HG03558 (cell line): ENCODE measurements at regions not wholly inside any gene's neighbourhood (a gene's known extent, or its start where the extent isn't known, plus 50 kb on each side); places are given as distances from the start of the nearest gene placed in this dataset.

ENCODE experiments used
- ATAC-seq: cut with Tn5 transposase; IDR thresholded peaks from one replicate; pipeline ENCODE4 v1.9.1; 2021; ENCODE audit warnings: moderate number of reproducible peaks; ENCODE audit not compliant: unreplicated experiment; ENCODE audit errors: extremely low read depth

DNA sequence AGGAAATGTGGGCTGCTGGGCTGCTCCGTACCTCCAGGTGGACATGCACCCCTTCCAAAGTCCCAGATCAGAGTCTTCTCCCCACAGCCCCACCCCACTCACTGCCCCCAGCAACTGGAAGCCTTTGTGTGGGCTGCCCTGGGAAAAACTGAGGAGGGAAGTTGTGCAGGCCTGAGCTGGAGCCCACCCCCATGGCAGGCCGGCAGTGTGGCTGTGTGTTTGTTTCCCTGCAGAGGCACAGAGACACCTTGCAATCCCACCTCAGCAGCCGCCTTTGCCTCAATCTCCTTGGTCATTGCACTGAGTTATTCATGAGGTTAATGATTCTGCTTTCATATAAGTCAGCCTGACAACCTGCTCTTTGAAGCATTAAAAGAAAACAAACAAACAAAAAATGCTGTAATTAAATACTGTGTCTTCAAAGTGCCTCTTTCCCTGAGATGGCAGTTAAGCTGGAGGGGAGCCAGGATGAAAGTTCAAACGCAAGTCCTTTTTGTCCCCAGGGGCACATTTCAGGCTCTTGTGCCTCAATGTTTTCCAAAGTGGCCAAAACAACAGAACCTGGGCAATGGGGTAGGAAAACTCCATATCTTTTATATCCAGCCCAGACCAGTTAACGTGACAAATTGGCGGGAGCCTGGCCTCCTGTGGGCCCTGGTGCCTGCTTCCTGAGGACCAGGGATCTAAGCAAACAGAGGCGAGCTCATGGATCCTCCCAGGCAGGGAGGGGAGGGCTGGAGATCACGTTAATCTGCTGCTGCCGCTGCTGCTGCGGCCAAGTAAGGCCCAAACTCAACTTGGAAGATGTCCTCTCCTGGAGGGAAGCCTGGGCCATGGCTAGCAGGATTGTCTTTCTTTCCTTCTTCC is 51.9 kb upstream of the TSPAN11 start:
- no peak for ATAC-seq

- ATAC-seq: no peak
Observed at GRCh38 chr12:30870491-30871265, 55.9 kb upstream of the TSPAN11 start.

DNA sequence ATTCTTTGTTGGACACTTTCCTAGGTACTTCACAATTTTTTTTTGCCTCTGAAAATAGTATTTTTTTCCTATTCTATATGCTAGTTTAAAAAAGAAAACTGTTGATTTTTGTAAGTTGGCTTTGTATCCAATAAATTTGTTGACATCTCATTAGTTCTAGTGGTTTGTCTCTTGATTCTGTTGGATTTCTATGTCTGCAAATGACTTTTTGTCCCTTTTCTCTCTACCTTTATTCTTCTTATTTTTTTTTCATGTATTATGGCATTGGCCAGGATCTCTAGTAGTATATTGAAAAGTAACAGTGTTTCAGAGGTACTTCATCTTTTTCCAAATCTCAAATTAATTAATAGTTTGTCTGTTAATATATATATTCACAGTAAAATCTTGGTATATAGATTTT is 59.1 kb upstream of the TSPAN11 start:
- no peak for ATAC-seq

DNA sequence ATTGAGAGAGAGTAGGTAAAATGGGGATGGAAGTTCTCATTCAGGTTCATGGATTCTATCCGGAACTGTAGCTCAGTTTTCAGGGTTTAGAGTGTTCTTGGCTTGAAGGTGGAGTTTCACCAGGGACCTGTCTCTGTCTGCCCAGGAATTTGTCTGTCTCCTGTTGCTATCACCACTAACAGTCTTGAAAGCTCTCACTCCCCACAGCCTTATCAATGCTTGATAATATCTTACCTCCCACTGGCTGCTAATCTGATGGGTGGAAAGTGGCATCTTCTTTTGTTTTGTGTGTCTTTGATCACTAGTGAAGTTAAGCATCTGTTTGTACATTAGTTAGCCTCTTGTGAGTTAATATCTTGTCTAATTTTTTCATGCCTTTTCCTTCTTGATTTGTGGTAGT is 60.3 kb upstream of the TSPAN11 start:
- no peak for ATAC-seq

DNA sequence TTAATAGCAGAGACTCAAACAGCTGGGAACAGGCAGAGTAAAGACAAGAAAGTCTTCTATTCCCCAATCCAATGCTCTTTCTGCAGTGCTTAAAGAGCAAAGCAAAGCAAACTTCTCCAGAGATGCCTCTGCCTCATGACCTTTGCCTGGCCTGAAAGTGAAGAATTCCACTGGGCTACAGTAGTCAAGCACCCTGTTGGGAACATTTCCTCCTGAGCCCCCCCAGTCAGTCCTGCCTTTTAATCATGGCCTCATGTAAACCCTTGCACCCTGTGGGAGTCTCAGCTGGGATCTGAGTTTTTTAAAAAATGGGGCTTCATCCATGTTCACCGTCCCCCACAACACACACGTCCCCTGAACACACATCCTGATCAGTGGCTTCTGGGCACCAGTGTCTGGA is 62.7 kb upstream of the TSPAN11 start:
- ATAC-seq: no peak

- no peak for ATAC-seq
Observed at GRCh38 chr12:30862486-30862885, 64.1 kb upstream of the TSPAN11 start.

GRCh38 chr12:30859226-30859625 is 67.3 kb upstream of the TSPAN11 start:
- ATAC-seq: no peak

DNA sequence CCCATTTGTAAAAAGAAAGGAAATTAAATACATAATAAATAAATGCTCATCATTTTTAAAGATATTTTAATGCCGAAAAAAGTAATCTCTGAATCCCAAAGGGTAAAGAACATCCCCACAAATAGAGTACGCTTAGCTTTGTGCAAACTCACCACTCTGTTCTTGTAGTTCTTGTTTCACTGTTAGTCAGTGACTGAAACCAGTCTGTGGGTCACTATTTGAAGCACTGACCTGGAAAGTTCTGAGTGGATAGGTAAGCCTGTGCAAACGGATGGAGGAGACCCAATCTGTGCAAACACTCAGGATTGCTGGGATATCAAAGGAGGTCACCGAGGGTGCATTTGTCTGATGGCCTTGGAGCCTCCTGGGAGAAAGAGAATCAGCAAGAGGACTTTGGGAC is 68.1 kb upstream of the TSPAN11 start:
- ATAC-seq: no peak

- no peak for ATAC-seq
Observed at GRCh38 chr12:30853561-30854133, 72.9 kb upstream of the TSPAN11 start.

GRCh38 chr12:30850684-30851083 is 75.9 kb upstream of the TSPAN11 start:
- no peak for ATAC-seq

- ATAC-seq: no peak
Observed at GRCh38 chr12:30847259-30847658, 79.3 kb upstream of the TSPAN11 start.

- no peak for ATAC-seq
Observed at GRCh38 chr12:30846776-30847175, 79.8 kb upstream of the TSPAN11 start.

DNA sequence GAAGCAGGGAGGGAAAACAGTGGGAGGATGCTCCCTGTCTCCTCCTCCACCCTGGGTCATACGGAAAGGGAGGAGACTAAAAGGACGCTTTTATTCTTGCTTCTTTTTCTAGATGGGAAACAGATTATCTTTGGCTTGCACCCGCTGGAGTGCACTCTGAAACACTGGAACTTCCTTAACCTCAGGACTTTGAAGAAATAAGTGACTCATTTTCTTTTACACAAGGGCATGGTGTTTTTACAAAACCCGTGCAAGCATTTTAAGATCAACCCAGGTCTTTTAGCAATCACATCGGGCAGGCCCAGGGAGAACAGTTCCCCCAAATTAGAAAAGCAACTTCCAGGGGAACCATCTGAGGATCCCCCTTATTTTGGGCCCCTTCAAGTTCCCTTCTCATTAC is 80.9 kb upstream of the TSPAN11 start:
- no peak for ATAC-seq

GRCh38 chr12:30843211-30843610 is 83.3 kb upstream of the TSPAN11 start:
- no peak for ATAC-seq

DNA sequence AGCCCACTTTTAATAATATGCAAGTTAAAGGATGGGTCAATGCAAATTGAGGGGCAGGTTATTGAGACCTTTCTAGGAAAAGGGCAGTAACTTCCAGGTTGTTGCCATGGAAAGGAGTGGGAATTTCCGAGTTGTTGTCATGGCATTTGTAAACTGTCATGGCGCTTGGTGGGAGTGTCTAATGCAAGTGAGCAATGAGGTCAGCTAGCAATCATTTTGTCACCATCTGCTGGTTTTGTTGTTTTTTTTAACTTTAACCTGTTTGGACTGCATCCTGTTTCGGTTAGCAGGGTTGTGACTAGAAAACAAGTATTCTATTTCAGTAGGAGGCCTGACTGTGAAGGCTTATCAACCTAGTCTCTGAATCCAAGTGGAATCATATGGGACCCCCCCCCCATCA is 85.8 kb upstream of the TSPAN11 start:
- no peak for ATAC-seq

GRCh38 chr12:30839643-30840220 is 85.0 kb upstream of the CAPRIN2 start:
- no peak for ATAC-seq

DNA sequence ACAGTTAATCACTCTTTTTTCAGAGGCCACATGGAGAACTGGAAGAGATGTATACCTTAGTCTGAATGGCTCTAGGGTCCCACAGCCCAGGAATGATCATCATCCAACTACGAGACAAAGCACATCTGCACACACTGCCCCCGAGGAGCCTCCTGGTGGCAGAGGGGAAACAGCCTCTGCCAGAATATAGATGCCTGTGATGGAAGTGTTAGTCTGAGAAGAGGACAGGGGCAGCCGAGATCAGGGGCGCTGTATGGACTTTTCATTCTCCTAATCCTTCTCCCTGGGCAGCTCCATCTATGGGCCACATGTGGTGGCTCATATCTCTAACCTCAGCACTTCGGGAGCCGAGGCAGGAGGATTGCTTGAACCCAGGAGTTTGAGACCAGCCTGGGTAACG is 82.8 kb upstream of the CAPRIN2 start:
- no peak for ATAC-seq

DNA sequence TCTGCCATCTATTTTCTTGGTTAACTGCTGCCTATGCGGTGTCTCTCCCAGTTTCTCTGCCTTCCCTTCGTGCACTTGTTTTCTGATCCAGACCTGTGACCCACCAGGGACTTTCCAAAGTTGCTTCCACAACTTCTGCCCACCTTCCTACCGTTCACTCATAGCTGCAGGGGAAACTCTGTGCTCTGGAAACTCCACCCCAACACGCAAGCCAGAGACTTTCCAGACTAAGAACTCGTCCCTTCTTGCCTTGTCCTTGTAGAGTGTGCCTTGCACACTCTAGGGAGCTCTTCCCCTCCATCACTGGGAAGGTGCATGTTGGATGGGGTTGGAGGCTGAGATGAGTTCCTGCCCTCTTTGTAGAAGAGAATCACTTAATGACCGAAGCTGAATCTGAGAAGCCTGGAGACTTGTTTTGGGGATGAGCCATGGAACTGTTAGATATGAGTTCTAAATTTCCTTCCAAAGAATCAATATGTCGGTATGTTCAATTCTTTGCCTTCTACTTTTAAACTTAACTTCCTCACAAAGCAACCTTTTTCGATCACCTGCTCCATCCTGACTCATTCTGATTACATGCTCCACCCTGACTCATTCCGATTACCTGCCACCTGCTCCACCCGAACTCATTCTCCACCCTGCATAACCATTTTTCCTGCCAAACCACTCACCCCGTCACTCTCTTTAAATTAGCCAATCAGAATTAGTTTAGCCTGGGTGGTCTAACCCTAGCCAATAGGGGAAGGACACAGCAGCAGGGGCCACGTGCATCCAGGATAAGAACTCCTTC is 82.1 kb upstream of the CAPRIN2 start:
- ATAC-seq: no peak

DNA sequence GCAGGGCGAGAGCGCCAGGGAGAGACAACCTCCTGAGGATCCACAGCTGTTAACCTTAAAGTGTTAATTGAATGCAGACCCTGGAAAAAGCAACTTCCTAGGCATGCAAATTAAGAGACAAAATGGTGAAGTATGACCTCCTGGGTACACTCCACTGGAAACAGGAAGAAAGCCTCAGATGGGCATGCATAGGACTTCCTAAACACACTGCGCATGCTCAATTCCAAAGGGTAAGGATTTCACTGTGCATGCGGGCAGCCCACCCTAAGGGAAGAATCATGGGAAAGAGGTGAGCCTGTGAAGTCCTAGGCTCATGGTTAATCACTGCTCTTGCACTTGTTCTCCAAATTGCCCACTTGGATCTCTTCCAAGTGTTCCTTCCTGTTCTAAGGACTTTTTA is 80.5 kb upstream of the CAPRIN2 start:
- no peak for ATAC-seq

- ATAC-seq: no peak
Observed at GRCh38 chr12:30830751-30831150, 76.0 kb upstream of the CAPRIN2 start.
